ENCODE measurements at regions not wholly inside any gene's neighbourhood (a gene's known extent, or its start where the extent isn't known, plus 50 kb on each side); places are given as distances from the start of the nearest gene placed in this dataset.

- TF ChIP-seq CTCF (IDR thresholded peaks at IDR 0.05; ENCODE audit: low read depth, low read length, missing input control) (no peak), JUND (IDR thresholded peaks at IDR 0.05) (no peak), MAX (IDR thresholded peaks at IDR 0.05) (no peak), REST (IDR thresholded peaks at IDR 0.05) (no peak), HNF4A (conservative IDR thresholded peaks at IDR 0.05) (no peak), TAF1 (conservative IDR thresholded peaks at IDR 0.05) (no peak), SP1 (IDR thresholded peaks at IDR 0.05) (no peak)
These were observed 487.8 kb upstream of the NUDT12 start for GRCh38 chr5:104050436-104050835.

All from liver (tissue), 3 donors.